ENCODE measurements at regions not wholly inside any gene's neighbourhood (a gene's known extent, or its start where the extent isn't known, plus 50 kb on each side); places are given as distances from the start of the nearest gene placed in this dataset.
"Not testable (repeated sequence)": the region's sequence is repeated elsewhere in the genome, so short reads cannot be mapped to it uniquely, and the experiment has no call there.

- Histone ChIP-seq H3K4me3 (ENCODE audit: low read length) (no peak overlapping the region), H3K9me3 (ENCODE audit: control insufficient read depth, insufficient read depth, low read length) (no peaks in the 10 kb centered on the region)
- WGBS (ENCODE audit: insufficient coverage, insufficient read length) = no CpG with 5 or more reads among the region's 2 CpGs
These were observed 305.7 kb upstream of the USP24 start for GRCh38 chr1:55520861-55521260.

GRCh38 chr1:55519937-55520683 lies 304.9 kb upstream of the USP24 start:
- WGBS (ENCODE audit: insufficient coverage, insufficient read length) = no CpG with 5 or more reads among the region's 6 CpGs
- Histone ChIP-seq H3K27ac (ENCODE audit: low read length) (no peak overlapping the region), H3K4me1 (ENCODE audit: control insufficient read depth, insufficient read depth, low read length) (no peaks in the 10 kb centered on the region)

More at GRCh38 chr1:55520861-55521260, 305.7 kb upstream of the USP24 start:
- H3K4me1 ChIP-seq (ENCODE audit: control insufficient read depth, insufficient read depth, low read length) = no peaks in the 10 kb centered on the region
- no peaks in the 10 kb centered on the region for H3K36me3 ChIP-seq (ENCODE audit: control insufficient read depth, insufficient read depth, low read length)
- DNase-seq (ENCODE audit: low read depth, low spot score) = no peak
- no peak overlapping the region for H3K27ac ChIP-seq (ENCODE audit: low read length)
- H3K27me3 ChIP-seq (ENCODE audit: control insufficient read depth, insufficient read depth, low read length) = no peaks in the 10 kb centered on the region

GRCh38 chr1:55519276-55519675 lies 304.1 kb upstream of the USP24 start:
- no peak for DNase-seq (ENCODE audit: low read depth, low spot score)
- H3K4me3 ChIP-seq (ENCODE audit: low read length) = no peak overlapping the region
- no peak overlapping the region for H3K27ac ChIP-seq (ENCODE audit: low read length)
- H3K4me1 ChIP-seq (ENCODE audit: control insufficient read depth, insufficient read depth, low read length) = no peaks in the 10 kb centered on the region
- H3K9me3 ChIP-seq (ENCODE audit: control insufficient read depth, insufficient read depth, low read length) = no peaks in the 10 kb centered on the region
- no peaks in the 10 kb centered on the region for H3K27me3 ChIP-seq (ENCODE audit: control insufficient read depth, insufficient read depth, low read length)
- H3K36me3 ChIP-seq (ENCODE audit: control insufficient read depth, insufficient read depth, low read length) = no peaks in the 10 kb centered on the region
- no CpG with 5 or more reads among the region's 1 CpG for WGBS (ENCODE audit: insufficient coverage, insufficient read length)

More at GRCh38 chr1:55519937-55520683, 304.9 kb upstream of the USP24 start:
- H3K4me3 ChIP-seq (ENCODE audit: low read length) = no peak overlapping the region
- no peak for DNase-seq (ENCODE audit: low read depth, low spot score)
- H3K9me3 ChIP-seq (ENCODE audit: control insufficient read depth, insufficient read depth, low read length) = no peaks in the 10 kb centered on the region
- H3K36me3 ChIP-seq (ENCODE audit: control insufficient read depth, insufficient read depth, low read length) = no peaks in the 10 kb centered on the region
- no peaks in the 10 kb centered on the region for H3K27me3 ChIP-seq (ENCODE audit: control insufficient read depth, insufficient read depth, low read length)

- no peaks in the 10 kb centered on the region for H3K36me3 ChIP-seq (ENCODE audit: control insufficient read depth, insufficient read depth, low read length)
- H3K27ac ChIP-seq (ENCODE audit: low read length) = no peak overlapping the region
- no CpG with 5 or more reads among the region's 5 CpGs for WGBS (ENCODE audit: insufficient coverage, insufficient read length)
- no peaks in the 10 kb centered on the region for H3K9me3 ChIP-seq (ENCODE audit: control insufficient read depth, insufficient read depth, low read length)
- no peaks in the 10 kb centered on the region for H3K27me3 ChIP-seq (ENCODE audit: control insufficient read depth, insufficient read depth, low read length)
- no peaks in the 10 kb centered on the region for H3K4me1 ChIP-seq (ENCODE audit: control insufficient read depth, insufficient read depth, low read length)
- no peak for DNase-seq (ENCODE audit: low read depth, low spot score)
- no peak overlapping the region for H3K4me3 ChIP-seq (ENCODE audit: low read length)
These were observed 301.9 kb upstream of the USP24 start for GRCh38 chr1:55517036-55517435.

GRCh38 chr1:55514571-55514970 lies 299.4 kb upstream of the USP24 start:
- H3K36me3 ChIP-seq (ENCODE audit: control insufficient read depth, insufficient read depth, low read length); H3K27ac ChIP-seq (ENCODE audit: low read length); H3K4me3 ChIP-seq (ENCODE audit: low read length); H3K27me3 ChIP-seq (ENCODE audit: control insufficient read depth, insufficient read depth, low read length); H3K4me1 ChIP-seq (ENCODE audit: control insufficient read depth, insufficient read depth, low read length); H3K9me3 ChIP-seq (ENCODE audit: control insufficient read depth, insufficient read depth, low read length); DNase-seq (ENCODE audit: low read depth, low spot score): not testable (repeated sequence)
- no CpG with 5 or more reads among the region's 4 CpGs for WGBS (ENCODE audit: insufficient coverage, insufficient read length)

- Histone ChIP-seq H3K36me3 (ENCODE audit: control insufficient read depth, insufficient read depth, low read length) (no peaks in the 10 kb centered on the region), H3K9me3 (ENCODE audit: control insufficient read depth, insufficient read depth, low read length) (no peaks in the 10 kb centered on the region), H3K4me1 (ENCODE audit: control insufficient read depth, insufficient read depth, low read length) (no peaks in the 10 kb centered on the region), H3K27me3 (ENCODE audit: control insufficient read depth, insufficient read depth, low read length) (no peaks in the 10 kb centered on the region), H3K4me3 (ENCODE audit: low read length) (no peak overlapping the region), H3K27ac (ENCODE audit: low read length) (no peak overlapping the region)
- DNase-seq (ENCODE audit: low read depth, low spot score) = no peak
- WGBS (ENCODE audit: insufficient coverage, insufficient read length) = no CpG with 5 or more reads among the region's 2 CpGs
These were observed 297.3 kb upstream of the USP24 start for GRCh38 chr1:55512466-55512865.

GRCh38 chr1:55507578-55507931 lies 292.4 kb upstream of the USP24 start:
- H3K4me3 ChIP-seq (ENCODE audit: low read length) = no peak overlapping the region
- H3K4me1 ChIP-seq (ENCODE audit: control insufficient read depth, insufficient read depth, low read length) = no peaks in the 10 kb centered on the region
- no peaks in the 10 kb centered on the region for H3K27me3 ChIP-seq (ENCODE audit: control insufficient read depth, insufficient read depth, low read length)
- no CpG with 5 or more reads among the region's 2 CpGs for WGBS (ENCODE audit: insufficient coverage, insufficient read length)
- no peaks in the 10 kb centered on the region for H3K36me3 ChIP-seq (ENCODE audit: control insufficient read depth, insufficient read depth, low read length)
- no peak overlapping the region for H3K27ac ChIP-seq (ENCODE audit: low read length)
- DNase-seq (ENCODE audit: low read depth, low spot score) = no peak
- H3K9me3 ChIP-seq (ENCODE audit: control insufficient read depth, insufficient read depth, low read length) = no peaks in the 10 kb centered on the region

GRCh38 chr1:55506740-55507577 lies 291.8 kb upstream of the USP24 start:
- WGBS (ENCODE audit: insufficient coverage, insufficient read length) = no CpG with 5 or more reads among the region's 6 CpGs
- H3K9me3 ChIP-seq (ENCODE audit: control insufficient read depth, insufficient read depth, low read length) = no peaks in the 10 kb centered on the region
- H3K36me3 ChIP-seq (ENCODE audit: control insufficient read depth, insufficient read depth, low read length) = no peaks in the 10 kb centered on the region
- no peak for DNase-seq (ENCODE audit: low read depth, low spot score)
- no peaks in the 10 kb centered on the region for H3K27me3 ChIP-seq (ENCODE audit: control insufficient read depth, insufficient read depth, low read length)
- no peaks in the 10 kb centered on the region for H3K4me1 ChIP-seq (ENCODE audit: control insufficient read depth, insufficient read depth, low read length)
- no peak overlapping the region for H3K4me3 ChIP-seq (ENCODE audit: low read length)
- H3K27ac ChIP-seq (ENCODE audit: low read length) = no peak overlapping the region

- no peaks in the 10 kb centered on the region for H3K4me1 ChIP-seq (ENCODE audit: control insufficient read depth, insufficient read depth, low read length)
- no peaks in the 10 kb centered on the region for H3K36me3 ChIP-seq (ENCODE audit: control insufficient read depth, insufficient read depth, low read length)
- H3K27me3 ChIP-seq (ENCODE audit: control insufficient read depth, insufficient read depth, low read length) = no peaks in the 10 kb centered on the region
- no peaks in the 10 kb centered on the region for H3K9me3 ChIP-seq (ENCODE audit: control insufficient read depth, insufficient read depth, low read length)
- DNase-seq (ENCODE audit: low read depth, low spot score) = no peak
- no peak overlapping the region for H3K27ac ChIP-seq (ENCODE audit: low read length)
- H3K4me3 ChIP-seq (ENCODE audit: low read length) = no peak overlapping the region
These were observed 290.2 kb upstream of the USP24 start for GRCh38 chr1:55505326-55505725.

- Histone ChIP-seq H3K4me1 (ENCODE audit: control insufficient read depth, insufficient read depth, low read length) (no peaks in the 10 kb centered on the region), H3K27ac (ENCODE audit: low read length) (no peak overlapping the region), H3K4me3 (ENCODE audit: low read length) (no peak overlapping the region), H3K36me3 (ENCODE audit: control insufficient read depth, insufficient read depth, low read length) (no peaks in the 10 kb centered on the region), H3K9me3 (ENCODE audit: control insufficient read depth, insufficient read depth, low read length) (no peaks in the 10 kb centered on the region), H3K27me3 (ENCODE audit: control insufficient read depth, insufficient read depth, low read length) (no peaks in the 10 kb centered on the region)
- DNase-seq (ENCODE audit: low read depth, low spot score) = no peak
- WGBS (ENCODE audit: insufficient coverage, insufficient read length) = no CpG with 5 or more reads among the region's 4 CpGs
These were observed 289.2 kb upstream of the USP24 start for GRCh38 chr1:55504306-55504731.
